Transverse colon (tissue), 4 donors: ENCODE measurements at regions not wholly inside any gene's neighbourhood (a gene's known extent, or its start where the extent isn't known, plus 50 kb on each side); places are given as distances from the start of the nearest gene placed in this dataset.

Experiments used
- CTCF ChIP-seq, 5 experiments: fragments of 200-600 bp in 3 of 5; fragments of 450-650 bp in 2 of 5; sonication (generic) in 3 of 5; IDR thresholded peaks; 1 replicate in 2 of 5; 2 replicates in 3 of 5; pipeline ENCODE4 v1.5.1; 2016 to 2017; ENCODE audit warnings: antibody characterized with exemption in 5 of 5, inconsistent platforms in 3 of 5, mild to moderate bottlenecking in 2 of 5, moderate library complexity in 1 of 5
- POLR2A ChIP-seq: fragments of 450-650 bp; IDR thresholded peaks from one replicate; pipeline ENCODE4 v1.6.1; 2016; ENCODE audit warnings: antibody characterized with exemption, mild to moderate bottlenecking, moderate library complexity
- POLR2AphosphoS5 ChIP-seq, 3 donors: sonication (generic); formaldehyde crosslinking; IDR thresholded peaks; one replicate each; pipeline ENCODE4 v1.6.1; 2016; ENCODE audit warnings: antibody characterized with exemption in 3 of 3

- TF ChIP-seq CTCF (IDR thresholded peaks at IDR 0.05), result no peak
- TF ChIP-seq POLR2A, result no peak
- no peak for TF ChIP-seq POLR2AphosphoS5 (IDR thresholded peaks at IDR 0.05)
Observed at GRCh38 chr2:156653675-156654074, 217.5 kb downstream of the GPD2 start.
